Umbilical cord (tissue), 1 donor: ENCODE measurements at regions not wholly inside any gene's neighbourhood (a gene's known extent, or its start where the extent isn't known, plus 50 kb on each side); places are given as distances from the start of the nearest gene placed in this dataset.
A peak's percentile ranks its signal among the peaks of the same experiment; 100 is the strongest.
"Not testable (repeated sequence)": the region's sequence is repeated elsewhere in the genome, so short reads cannot be mapped to it uniquely, and the experiment has no call there.

Source experiments
- DNase-seq: peaks from one replicate; pipeline ENCODE4 v3.0.0-alpha.2; 2015; ENCODE audit warnings: low spot score

- DNase-seq: peak; percentile 93
Measured at GRCh38 chr4:11130195-11130970, 298.3 kb downstream of the HS3ST1 start.

GRCh38 chr4:11120435-11120834, 308.3 kb downstream of the HS3ST1 start:
- no peak for DNase-seq

- no peak for DNase-seq
Measured at GRCh38 chr4:11119474-11119873, 309.2 kb downstream of the HS3ST1 start.

- DNase-seq: no peak
Measured at GRCh38 chr4:11118513-11118912, 310.2 kb downstream of the HS3ST1 start.

GRCh38 chr4:11116940-11117339, 311.8 kb downstream of the HS3ST1 start:
- no peak for DNase-seq

GRCh38 chr4:11111876-11112275, 316.8 kb downstream of the HS3ST1 start:
- DNase-seq: no peak

- no peak for DNase-seq
Measured at GRCh38 chr4:11111370-11111769, 317.3 kb downstream of the HS3ST1 start.

GRCh38 chr4:11106759-11107158, 321.9 kb downstream of the HS3ST1 start:
- DNase-seq: peak; percentile 70

GRCh38 chr4:11106190-11106589, 322.5 kb downstream of the HS3ST1 start:
- DNase-seq: no peak

- DNase-seq: no peak
Measured at GRCh38 chr4:11105715-11106114, 323.0 kb downstream of the HS3ST1 start.

GRCh38 chr4:11098461-11098860, 330.2 kb downstream of the HS3ST1 start:
- DNase-seq: no peak

GRCh38 chr4:11097725-11098124, 331.0 kb downstream of the HS3ST1 start:
- DNase-seq: no peak

GRCh38 chr4:11081006-11081405, 347.7 kb downstream of the HS3ST1 start:
- no peak for DNase-seq

- DNase-seq: no peak
Measured at GRCh38 chr4:11079171-11079570, 349.5 kb downstream of the HS3ST1 start.

GRCh38 chr4:11074581-11075241, 354.0 kb downstream of the HS3ST1 start:
- no peak for DNase-seq

GRCh38 chr4:11073621-11074051, 355.1 kb downstream of the HS3ST1 start:
- peak; percentile 80 for DNase-seq

- DNase-seq: peak; percentile 61
Measured at GRCh38 chr4:11072999-11073398, 355.7 kb downstream of the HS3ST1 start.

GRCh38 chr4:11072463-11072862, 356.2 kb downstream of the HS3ST1 start:
- DNase-seq: no peak

GRCh38 chr4:11070813-11071212, 357.9 kb downstream of the HS3ST1 start:
- DNase-seq: no peak

- DNase-seq: no peak
Measured at GRCh38 chr4:11069581-11070211, 359.0 kb downstream of the HS3ST1 start.

- peak; percentile 85 for DNase-seq
Measured at GRCh38 chr4:11069083-11069482, 359.6 kb downstream of the HS3ST1 start.

- DNase-seq: not testable (repeated sequence)
Measured at GRCh38 chr4:11066584-11066983, 362.1 kb downstream of the HS3ST1 start.

GRCh38 chr4:11060637-11061036, 368.1 kb downstream of the HS3ST1 start:
- not testable (repeated sequence) for DNase-seq
